ENCODE measurements at regions not wholly inside any gene's neighbourhood (a gene's known extent, or its start where the extent isn't known, plus 50 kb on each side); places are given as distances from the start of the nearest gene placed in this dataset.
A peak's percentile ranks its signal among the peaks of the same experiment; 100 is the strongest.
"Not testable (repeated sequence)": the region's sequence is repeated elsewhere in the genome, so short reads cannot be mapped to it uniquely, and the experiment has no call there.

DNA sequence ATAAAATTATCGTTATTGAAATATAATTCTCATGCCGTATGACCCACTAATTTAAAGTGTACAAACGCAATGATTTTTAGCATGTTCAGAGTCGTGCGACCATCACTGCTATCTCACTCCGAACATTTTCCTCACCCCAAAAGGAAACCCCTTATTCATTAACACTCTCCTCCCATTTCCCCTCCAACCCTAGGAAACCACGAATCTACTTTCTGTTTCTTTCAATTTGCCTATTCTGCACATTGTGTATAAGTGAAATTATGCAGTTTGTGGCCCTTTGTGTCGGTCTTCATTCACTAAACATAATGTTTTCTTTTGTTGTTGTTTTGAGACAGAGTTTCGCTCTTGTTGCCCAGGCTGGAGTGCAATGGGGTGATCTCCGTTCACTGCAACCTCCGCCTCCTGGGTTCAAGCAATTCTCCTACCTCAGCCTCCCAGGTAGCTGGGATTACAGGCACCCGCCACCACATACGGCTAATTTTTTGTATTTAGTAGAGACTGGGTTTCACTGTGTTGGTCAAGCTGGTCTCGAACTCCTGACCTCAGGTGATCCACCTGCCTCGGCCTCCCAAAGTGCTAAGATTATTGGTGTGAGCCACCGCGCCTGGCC, 99.7 kb upstream of the ZNF217 start:
- no peak for DNase-seq (ENCODE audit: low read depth)

DNA sequence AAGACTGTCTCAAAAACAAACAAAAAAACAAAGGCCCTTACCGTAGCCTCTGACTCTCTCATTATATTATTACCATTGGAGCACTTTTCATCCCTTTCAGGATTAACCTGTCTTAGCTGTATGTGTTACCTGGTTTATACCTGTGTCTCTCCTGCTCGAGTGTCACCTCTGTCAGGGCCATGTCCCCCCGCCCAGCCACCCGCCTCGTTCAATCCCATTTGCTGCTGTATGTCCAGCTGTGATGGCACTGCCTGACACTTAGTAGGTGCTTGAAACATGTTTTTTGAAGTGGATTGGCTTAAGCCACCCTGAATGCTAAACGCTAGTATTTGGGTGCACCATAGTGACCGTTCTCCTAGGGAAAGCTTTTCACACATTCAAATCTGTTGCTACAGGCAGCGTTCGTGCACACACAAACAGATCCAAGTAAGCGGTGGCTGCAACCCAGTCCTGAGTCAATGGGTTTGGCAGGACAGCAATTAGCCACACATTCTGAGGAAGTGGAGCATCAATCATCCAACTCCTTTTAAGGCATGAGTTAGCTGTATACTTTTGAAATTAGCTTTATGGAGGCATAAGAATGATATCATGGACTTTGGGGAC, 98.9 kb upstream of the ZNF217 start:
- DNase-seq (ENCODE audit: low read depth), result peak; percentile 85

DNA sequence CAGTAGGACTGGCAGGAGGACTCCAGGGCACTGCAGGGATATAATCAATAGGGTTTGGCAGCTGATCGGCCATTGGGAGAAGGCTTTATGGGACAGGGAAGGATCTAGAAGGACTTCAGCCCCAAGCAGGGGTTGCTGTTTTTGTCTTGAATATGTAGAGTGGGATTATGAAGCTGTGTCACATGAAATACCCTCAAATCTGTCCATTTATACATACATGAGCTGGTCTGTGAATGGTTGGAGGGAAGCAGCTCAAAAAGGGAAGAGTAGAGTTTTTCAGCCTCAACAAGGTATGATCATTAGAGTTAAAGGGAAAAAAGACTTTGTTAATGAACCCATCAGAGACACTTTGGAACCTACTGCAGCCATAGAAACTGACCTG, 98.2 kb upstream of the ZNF217 start:
- DNase-seq (ENCODE audit: low read depth), result no peak

DNA sequence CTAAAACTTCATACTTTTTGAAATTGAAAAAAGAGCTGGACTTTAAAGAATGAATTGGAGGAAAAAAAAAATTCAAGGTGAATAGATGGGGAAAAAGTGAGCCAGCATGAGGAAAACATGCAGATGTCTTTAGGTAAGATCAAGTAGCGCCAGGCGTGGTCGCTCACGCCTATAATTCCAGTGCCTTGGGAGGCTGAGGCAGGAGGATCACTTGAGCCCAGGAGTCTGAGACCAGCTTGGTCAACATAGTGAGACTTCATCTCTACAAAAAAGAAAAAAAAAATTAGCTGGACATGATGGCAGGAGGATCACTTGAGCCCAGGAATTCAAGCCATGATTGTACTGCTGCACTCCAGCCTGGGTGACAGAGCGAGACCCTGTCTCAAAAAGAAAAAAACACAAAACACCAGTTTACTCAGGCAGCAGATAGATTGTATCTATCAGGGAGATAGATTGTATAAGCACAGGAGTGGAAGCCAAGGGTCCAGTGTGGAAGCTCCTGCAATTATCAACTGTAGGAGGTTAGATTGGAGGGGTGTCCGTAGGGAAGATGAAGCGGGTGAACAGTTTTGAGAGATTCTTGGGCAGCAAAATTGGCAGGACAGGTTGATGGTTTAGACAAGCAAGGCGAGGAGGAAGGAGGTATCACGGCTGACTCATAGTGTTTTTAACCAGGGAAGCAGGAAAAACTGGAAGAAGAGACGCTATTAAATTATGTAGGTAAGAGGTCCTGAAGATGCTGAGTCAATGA, 97.6 kb upstream of the ZNF217 start:
- no peak for DNase-seq (ENCODE audit: low read depth)

DNA sequence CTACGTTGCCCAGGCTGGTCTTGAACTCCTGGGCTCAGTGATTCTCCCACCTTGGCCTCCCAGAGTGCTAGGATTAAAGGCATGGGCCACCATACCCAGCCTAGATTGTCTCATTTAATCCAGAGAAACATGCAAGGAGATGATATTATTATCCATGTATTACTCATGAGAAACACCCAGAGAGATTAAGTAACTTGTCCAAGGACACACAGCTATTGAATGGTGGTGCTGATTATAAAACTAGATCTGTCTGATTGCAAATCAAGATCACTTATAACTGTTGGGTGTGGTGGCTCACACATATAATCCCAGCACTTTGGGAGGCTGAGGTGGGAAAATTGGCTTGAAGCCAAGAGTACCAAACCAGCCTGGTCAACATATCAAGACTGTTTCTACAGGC, 94.4 kb upstream of the ZNF217 start:
- no peak for DNase-seq (ENCODE audit: low read depth)

DNA sequence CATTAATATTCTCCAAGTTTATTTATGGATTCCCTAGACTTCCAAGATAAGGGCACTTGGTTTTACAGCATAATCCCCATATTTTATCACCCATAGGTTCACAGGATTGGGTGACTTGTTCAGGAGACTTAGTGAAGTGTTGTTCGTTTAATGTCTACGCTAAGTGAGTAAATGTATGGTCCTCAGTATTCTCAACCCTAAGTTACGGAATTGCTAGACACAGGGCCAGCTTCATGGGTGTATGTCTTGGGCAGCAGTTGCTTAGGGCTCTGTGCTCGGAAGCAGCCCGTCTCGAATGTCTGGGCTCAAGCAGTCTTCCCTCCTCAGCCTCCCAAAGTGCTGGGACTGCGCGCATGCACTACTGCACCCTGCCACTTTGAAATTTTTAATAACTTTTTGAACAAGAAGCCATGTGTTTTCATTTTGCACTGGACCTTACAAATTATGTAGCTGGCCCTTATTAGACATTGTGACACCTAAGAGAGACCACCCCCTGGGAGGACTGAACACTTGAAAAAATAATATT, 91.5 kb upstream of the ZNF217 start:
- DNase-seq (ENCODE audit: low read depth), result no peak

DNA sequence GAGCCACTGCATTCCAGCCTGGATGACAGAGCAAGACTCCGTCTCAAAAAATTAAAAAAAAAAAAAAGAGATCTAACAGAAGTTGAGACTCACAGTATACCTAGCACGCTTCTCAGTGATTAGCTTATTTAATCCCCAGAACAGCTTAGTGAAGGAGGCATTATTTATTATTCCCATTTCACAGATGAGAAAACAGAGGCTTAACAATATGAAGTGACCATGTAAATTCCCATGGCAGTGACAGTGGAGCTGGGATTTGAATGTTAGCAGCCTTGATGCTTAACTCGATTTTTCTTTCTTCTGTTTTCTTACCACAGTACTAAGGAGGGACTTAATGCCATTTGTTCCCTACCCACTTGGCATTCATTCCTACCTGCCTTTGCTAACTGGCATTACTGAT, 89.9 kb upstream of the ZNF217 start:
- DNase-seq (ENCODE audit: low read depth), result no peak

DNA sequence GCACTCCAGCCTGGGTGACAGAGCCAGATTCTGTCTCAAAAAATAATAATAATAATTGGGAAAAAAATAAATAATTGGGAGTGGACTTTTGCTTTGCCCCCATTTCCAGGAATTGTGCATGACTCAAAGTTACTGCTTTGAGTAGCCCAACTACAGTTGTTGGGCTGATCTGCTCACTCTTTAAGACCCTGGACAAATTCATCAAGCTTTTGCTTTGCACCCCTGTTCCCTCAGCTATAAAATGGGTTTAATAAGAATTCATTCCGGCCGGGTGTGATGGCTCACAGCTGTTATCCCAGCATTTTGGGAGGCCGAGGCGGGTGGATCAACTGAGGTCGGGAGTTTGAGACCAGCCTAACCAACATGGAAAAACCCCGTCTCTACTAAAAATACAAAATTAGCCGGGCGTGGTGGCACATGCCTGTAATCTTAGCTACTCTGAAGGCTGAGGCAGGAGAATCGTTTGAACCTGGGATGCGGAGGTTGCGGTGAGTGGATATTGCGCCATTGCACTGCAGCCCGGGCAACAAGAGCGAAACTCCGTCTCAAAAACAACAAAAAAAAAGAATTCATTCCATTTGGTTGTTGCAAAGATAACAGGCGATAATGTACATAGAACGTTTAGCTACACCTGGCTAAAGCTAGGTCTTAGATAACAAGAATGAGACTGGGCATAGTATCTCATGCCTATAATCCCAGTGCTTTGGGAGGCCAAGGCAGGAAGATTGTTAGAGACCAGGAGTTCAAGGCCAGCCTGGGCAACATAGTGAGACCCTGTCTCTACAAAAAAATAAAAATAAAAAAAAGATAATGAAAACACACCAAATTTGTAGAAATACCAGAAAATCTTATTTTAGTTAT, 87.9 kb upstream of the ZNF217 start:
- no peak for DNase-seq (ENCODE audit: low read depth)

DNA sequence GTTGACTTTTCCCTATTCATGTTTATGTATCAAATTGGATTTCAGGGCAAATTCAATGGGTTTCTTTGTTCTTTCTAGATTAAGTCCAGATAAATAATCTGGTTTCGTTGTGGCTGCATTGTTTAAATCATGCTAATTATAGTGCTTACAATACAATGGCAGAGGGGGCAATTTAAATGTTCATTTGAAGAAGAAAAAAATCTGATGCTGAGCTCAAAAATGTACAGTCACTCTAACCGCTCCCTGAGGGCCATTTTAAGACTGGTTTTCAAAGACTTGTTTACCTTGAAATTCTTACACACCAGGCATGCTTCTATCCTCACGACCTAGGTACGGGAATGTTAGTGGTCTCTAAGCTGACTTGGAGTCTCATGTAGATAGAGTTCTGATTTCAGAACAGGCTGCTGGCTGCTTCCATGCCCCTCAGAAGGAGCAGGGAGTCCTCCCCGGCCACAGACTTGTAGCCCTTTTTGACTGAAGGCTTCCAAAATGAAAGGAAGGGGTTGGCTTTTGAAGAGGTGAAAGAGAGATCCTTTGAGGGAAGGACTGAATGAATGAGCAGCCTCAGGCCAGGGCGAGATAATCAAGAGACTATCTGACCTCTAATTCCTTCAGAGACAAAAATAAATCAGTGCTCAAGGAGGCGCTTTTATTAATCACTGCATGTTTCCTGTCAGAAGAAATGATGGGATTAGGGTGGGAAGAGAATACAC, 86.1 kb upstream of the ZNF217 start:
- DNase-seq (ENCODE audit: low read depth), result peak; percentile 22

DNA sequence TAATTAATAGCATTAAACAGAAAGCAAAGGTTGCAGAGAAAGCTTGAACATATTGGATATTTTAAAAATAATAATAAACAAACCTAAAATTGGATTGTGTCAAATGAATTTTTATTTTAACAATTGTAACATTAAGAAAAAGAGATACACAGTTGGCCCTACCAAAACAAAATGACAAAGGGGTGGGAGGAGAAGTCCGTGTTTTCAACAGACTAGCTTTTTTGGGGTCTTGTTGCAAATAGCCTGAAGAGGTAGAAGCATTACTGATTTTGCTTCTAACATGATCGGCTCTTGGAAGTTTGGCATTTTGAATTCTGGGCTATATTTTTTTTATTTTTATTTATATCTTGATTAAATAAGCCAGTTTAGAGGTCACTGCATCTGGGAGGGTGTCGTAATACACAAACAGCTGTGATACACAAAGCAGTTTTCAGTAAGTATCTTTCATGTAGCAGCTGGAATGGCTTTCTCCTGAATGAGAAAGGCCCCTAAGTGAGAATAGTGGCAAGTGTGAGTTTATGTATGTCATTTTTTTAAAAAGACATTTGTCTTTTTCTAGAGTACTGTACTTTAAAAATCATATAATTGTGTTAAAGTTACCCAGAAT, 85.5 kb upstream of the ZNF217 start:
- no peak for DNase-seq (ENCODE audit: low read depth)

DNA sequence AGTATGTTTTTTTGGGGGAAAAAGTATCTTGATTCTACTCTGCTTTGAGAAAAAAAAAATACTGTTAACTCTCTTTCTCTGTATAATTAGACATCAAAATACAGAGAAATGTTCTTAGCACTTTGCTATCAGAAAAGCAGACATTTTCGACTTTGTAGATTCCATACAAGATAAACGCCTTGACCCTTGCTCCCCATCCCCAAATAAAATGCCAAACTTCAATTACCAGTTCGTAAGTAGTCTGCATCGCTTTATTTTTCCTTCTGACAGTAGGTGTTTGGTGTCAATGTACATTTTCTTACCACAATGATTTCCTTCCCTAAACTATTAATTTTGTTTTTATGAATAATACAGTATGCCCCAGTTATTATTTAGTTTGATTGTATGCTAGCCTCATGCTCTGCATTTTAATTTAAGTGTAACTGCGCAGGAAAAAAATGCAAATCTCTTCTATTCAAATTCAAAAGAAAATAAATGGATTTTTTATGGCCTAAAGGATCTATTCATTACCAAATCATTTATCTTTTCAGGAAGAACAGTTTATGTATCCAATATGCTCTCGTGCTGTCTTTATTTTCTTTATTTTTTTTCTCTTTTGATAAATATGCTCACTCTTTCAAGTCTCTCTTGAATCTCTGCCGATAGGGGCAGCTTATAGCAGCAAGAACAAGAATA, 84.8 kb upstream of the ZNF217 start:
- no peak for DNase-seq (ENCODE audit: low read depth)

DNA sequence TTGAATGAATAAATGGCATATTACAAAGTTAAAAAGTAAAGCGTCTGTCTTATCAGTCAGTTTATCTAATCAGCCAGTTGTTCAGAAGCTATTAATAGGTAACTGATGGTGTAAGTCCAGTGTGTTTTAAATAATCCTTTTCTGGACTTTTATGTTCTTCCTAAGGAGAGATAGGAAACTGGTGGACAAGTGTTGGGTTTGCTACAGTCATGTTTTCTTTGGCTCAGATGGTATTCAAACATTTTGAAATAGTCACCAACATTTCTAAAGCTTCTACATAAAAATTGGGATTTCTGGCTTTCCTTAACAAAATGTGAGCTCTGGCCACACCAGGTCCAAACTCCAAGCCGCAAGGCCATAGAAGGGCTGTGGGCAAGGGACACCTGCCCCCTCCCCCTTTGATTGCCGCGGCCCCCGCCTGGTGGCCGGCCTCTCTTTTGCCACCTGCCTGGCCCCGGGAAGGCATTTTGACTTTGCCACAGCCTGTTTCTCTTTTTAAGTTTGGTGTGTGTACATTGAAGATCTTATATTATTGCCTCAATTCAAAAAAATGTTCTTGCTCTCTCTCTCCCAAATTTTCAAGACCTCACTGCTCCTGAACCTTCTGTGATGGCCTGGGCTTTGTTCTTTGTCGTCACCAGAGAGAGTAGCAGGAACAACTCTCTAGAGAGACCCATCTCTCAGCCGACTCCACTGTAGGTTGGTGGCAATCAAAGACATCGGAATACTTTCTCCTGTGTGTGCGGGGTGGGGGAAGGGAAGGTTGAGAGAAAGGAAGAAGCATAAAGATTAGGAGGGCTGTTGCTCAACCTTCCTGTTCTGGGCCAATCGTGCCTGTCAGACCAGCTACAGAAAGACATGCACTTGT, 84.0 kb upstream of the ZNF217 start:
- DNase-seq (ENCODE audit: low read depth), result peak; percentile 62

DNA sequence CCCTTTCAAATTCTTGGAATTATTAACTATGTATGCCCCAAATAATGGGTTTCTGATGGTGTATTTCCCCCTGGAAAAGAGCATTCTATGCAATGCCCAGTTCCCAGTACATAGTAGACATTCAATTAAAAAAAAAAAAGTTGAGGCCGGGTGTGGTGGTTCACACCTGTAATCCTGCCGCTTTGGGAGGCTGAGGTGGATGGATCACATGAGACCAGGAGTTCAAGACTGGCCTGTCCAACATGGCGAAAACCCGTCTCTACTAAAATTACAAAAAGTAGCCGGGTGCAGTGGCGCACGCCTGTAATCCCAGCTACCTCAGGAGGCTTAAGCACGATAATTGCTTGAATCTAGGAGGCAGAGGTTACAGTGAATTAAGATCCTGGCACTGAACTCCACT, 83.3 kb upstream of the ZNF217 start:
- DNase-seq (ENCODE audit: low read depth), result no peak

DNA sequence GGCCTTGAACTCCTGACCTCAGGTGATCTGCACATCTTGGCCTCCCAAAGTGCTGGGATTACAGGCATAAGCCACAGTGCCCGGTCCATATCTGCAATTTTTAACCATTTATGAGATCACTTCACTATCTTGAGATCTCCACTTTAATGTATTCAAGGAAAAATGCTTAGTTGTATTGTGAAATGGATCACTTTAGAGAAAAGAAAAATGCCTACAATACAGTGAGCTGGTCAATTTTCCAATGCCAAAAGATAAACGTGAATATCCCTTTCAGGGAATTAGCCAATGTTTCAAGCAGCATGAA, 82.8 kb upstream of the ZNF217 start:
- no peak for DNase-seq (ENCODE audit: low read depth)

DNA sequence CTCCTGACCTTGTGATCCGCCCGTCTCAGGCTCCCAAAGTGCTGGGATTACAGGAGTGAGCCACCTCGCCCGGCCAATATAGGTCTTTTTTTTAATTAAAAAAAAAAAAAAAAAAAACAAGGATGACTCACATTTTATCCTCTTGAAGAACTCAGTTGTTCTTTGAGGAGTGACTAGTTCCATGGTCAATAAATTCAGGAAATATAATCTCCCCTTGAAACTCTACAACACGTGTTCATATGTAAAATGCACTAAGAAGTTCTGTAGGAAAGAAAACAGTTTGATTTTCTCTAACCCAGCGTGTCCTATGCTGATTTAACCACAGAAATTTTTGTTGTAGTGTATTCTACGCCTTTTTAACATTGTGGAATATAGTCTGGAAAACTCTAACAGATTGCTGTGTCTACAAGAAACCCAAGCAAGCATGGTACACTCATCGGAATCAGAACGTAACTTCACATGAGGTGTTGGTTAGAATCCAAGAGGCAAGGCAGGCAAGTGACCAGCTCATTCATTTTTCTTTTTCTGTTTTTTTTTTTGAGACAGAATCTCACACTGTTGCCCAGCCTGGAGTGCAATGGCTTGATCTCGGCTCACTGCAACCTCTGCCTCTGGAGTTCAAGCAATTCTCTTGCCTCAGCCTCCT, 79.0 kb upstream of the ZNF217 start:
- peak; percentile 56 for DNase-seq (ENCODE audit: low read depth)

DNA sequence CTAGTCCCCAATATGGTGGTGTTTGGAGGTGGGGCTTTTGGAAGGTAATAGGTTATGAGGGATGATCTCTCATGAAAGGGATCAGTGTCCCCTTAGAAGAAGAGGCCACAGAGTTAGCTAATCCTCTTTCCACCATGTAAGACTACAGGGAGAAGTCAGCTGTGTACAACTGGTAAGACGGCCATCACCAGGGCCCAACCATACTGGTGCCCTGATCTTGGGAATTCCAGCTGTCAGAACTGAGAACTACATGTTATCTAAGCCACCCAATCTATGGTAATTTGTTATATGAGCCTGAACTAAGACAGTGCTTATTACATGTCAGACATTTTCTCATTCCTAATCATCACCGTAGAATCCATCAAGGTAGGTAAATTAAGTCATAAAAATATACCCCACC, 77.7 kb upstream of the ZNF217 start:
- no peak for DNase-seq (ENCODE audit: low read depth)

DNA sequence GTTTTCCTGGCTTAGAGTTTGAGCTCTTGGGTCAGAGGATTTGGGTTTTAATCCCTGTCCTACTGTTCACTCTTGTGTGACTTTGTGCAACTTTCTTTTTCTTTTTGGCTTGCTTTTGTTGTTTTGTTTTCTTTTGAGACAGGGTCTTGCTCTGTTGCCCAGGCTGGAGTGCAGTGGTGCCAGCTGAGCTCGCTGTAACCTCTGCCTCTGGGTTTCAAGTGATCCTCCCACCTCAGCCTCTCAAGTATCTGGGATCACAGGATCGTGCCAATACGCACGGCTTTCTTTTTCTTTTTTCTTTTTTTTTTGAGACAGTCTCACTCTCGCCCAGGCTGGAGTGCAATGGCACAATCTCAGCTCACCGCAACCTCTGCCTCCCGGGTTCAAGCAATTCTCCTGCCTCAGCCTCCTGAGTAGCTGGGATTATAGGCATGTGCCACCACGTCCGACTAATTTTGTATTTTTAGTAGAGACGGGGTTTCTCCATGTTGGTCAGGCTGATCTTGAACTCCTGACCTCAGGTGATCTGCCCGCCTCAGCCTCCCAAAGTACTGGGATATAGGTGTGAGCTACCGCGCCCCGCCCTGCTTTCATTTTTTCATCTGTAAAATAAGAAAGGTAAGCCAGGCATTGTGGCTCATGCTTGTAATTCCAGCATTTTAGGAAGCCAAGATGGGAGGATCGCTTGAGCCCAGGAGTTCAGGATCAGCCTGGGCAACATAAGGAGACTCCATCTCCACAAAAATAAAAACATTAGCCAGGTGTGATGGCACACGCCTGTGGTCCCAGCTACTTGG, 76.1 kb upstream of the ZNF217 start:
- not testable (repeated sequence) for DNase-seq (ENCODE audit: low read depth)

DNA sequence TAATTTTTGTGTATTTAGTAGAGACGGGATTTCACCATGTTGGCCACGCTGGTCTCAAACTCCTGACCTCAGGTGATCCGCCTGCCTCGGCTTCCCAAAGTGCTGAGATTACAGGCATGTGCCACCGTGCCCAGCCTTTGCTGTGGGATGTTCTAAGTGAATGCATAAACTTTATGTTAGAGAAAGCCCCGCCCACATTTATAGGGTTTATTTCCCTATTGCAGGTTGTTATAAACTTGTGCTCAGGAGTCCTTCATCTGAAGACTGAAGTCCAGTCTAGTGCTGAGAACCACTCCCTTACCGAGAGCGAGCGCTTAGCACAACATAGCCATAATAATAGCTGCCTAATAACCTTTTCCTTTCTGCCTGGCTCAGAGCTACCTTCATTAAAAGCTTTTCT, 75.4 kb upstream of the ZNF217 start:
- DNase-seq (ENCODE audit: low read depth), result no peak

DNA sequence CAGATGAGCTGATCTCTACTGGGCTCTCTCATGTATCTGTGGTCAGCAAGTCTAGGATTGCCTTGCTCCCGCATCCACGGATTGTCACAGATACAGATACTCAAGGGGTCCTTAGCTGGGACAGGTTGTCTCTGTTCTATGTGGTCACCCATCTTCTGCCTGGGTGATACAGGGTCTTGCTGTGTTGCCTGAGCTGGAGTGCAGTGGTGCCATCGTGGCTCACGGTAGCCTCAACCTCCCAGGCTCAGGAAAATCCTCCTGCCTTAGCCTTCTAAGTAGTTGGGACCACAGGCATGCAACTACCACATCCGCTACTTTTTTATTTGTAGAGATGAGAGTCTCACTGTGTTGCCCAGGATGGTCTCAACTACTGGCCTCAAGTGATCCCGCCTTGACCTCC, 72.5 kb upstream of the ZNF217 start:
- DNase-seq (ENCODE audit: low read depth), result no peak
